RWPE1 (cell line): ENCODE measurements at regions not wholly inside any gene's neighbourhood (a gene's known extent, or its start where the extent isn't known, plus 50 kb on each side); places are given as distances from the start of the nearest gene placed in this dataset.

ENCODE experiments used
- CTCF ChIA-PET: fragments of 350-600 bp; sonication (Branson Sonifier 250); formaldehyde crosslinking; extraction: SDS; loops from one replicate; lab custom pipeline; 2021; lab: Yijun Ruan, JAX
- POLR2A ChIA-PET: fragments of 400-600 bp; formaldehyde crosslinking; extraction: SDS; loops from one replicate; lab custom pipeline; 2020; ENCODE audit warnings: antibody characterized with exemption; ENCODE audit not compliant: low non-redundant PET; lab: Yijun Ruan, JAX
- DNase-seq: peaks from one replicate; pipeline ENCODE4 v3.0.0; 2012; ENCODE audit warnings: low spot score
- H3K27ac ChIP-seq: fragments of 450-650 bp; 2 replicates; pipeline ENCODE4 v1.5.1; 2017
- CTCF ChIP-seq: fragments of 450-650 bp; conservative IDR thresholded peaks from 2 replicates; pipeline ENCODE4 v1.5.1; 2017; ENCODE audit warnings: low read depth, mild to moderate bottlenecking

- ChIA-PET POLR2A (no interaction called here), CTCF (interaction anchor here (0.6 kb wide), 2 partner anchors 53 to 164 kb away, joined by 3 to 4 read pairs; no protein-coding TSS in a partner anchor)
- no peak for DNase-seq
- TF ChIP-seq CTCF, result no peak
- H3K27ac ChIP-seq, result no peak overlapping the region
Measured at GRCh38 chr19:16017138-16017490, 59.2 kb upstream of the TPM4 start.

DNA sequence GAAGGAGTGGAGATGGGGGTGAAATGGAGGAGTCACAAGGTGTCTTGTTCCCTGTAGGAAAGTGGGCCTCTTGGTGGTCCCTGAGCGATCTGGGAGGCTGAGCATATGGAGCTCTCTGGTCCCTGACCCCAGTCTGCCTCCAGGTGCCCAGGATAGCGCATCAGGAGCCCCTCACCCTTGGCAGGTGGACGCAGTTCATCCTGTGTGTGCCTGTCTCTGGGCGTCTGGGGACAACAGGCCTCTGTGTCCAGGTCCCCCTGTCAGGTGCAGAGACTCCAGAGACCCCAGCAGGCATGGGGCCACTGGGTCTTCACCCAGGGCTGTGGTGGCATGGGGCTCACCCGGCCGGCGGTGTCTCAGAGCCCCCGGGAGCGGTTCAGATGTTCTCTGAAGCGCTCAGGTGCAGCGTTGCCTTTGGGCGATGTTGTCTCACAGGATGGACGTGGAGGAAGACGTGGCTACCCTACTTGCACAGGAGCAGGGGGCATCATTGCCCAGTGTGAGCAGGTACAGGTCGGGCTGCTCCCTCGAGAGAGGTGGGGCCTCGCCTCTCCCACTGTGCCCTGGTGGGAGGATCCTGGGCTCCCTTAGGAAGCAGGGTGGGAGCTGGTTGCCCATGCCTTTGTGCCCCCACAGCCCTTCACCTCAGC is 58.1 kb upstream of the TPM4 start:
- POLR2A ChIA-PET, result no interaction called here
- CTCF ChIA-PET, result interaction anchor here (0.6 kb wide), 1 partner anchor 52 kb away, joined by 4 read pairs; no protein-coding TSS in a partner anchor
- no peak for DNase-seq
- no peak overlapping the region for H3K27ac ChIP-seq
- no peak for TF ChIP-seq CTCF

GRCh38 chr19:16018801-16019551 is 57.3 kb upstream of the TPM4 start:
- ChIA-PET CTCF (interaction anchor here (0.6 kb wide), 2 partner anchors 44 to 209 kb away, joined by 3 read pairs; no protein-coding TSS in a partner anchor), POLR2A (no interaction called here)
- H3K27ac ChIP-seq, result no peak overlapping the region
- TF ChIP-seq CTCF, result no peak
- DNase-seq, result no peak

DNA sequence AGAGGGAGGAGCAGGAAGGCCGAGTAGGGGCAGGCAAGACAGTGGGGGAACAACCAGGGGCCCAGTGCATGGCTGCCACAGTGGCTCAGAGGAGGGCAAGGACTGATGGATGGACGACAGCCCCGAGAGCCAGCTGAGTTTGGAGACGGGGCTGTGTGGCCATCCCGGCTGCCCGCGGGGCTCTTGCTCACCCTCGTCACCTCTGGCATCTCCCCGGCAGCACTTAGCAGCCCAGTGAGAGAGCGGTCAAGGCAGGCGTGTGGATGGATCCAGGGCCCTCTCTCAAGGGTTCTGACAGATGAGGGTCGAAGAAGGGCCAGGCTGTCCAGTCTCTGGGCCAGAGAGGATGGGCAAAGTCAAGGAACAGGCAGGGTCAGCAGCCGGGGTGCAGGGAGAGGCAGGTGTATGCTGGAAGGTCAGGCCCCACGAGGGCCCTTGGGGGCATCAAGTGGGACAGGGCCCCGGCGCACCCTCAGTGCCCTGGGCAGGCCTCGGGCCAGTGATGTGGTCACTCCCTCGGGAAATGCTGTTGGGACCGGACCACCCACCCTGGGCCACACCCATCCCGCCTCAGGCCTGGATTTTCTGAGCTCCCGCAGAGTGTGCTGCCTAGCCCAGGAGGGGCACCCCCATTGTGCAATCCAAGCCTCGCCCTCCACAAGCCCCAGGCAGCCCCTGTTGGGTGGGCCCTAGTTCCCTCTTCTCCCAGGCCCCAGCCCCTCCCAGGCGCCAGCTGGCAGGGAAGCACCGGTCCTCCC is 56.4 kb upstream of the TPM4 start:
- POLR2A ChIA-PET, result no interaction called here
- H3K27ac ChIP-seq, result no peak overlapping the region
- CTCF ChIA-PET, result interaction anchor here (0.6 kb wide), 2 partner anchors 43 to 210 kb away, joined by 3 read pairs; no protein-coding TSS in a partner anchor
- no peak for DNase-seq
- no peak for TF ChIP-seq CTCF

DNA sequence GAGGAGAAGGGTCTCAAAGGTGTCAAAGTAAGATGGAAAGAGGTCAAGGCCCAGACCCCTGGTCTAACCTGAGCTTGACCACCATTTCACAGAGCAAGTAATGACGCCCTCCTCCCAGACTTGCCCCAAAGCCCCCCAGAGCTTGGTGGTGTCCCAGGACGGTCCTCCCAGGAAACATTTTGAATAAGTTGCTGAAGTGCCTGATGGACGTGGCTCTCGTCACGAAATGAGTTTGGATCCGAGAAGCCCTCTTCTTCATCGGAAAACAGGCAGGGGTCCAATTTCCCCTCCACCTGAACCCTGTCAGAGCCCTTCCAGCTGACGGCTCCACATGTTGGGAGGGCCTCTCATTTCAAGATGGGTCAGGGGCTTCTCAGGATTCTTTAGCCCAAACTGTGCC is 54.5 kb upstream of the TPM4 start:
- CTCF ChIA-PET, result no interaction called here
- POLR2A ChIA-PET, result no interaction called here
- no peak overlapping the region for H3K27ac ChIP-seq
- DNase-seq, result no peak
- TF ChIP-seq CTCF, result no peak

GRCh38 chr19:16022251-16022650 is 54.0 kb upstream of the TPM4 start:
- no peak for DNase-seq
- H3K27ac ChIP-seq, result no peak overlapping the region
- ChIA-PET POLR2A (no interaction called here), CTCF (no interaction called here)
- TF ChIP-seq CTCF, result no peak
